ENCODE measurements at regions not wholly inside any gene's neighbourhood (a gene's known extent, or its start where the extent isn't known, plus 50 kb on each side); places are given as distances from the start of the nearest gene placed in this dataset.

- H3K9ac ChIP-seq: no peak overlapping the region
- in situ Hi-C loops (cut with MboI): no loop called here
- no peaks in the 10 kb centered on the region for H3K9me3 ChIP-seq (ENCODE audit: low read depth)
- 69 to 72% methylated on average over 5 of the region's 5 CpGs for WGBS, 2 experiments (ENCODE audit: low coverage in 1 of 2, low lambda C conversion rate in 2 of 2, missing lambda C conversion rate in 2 of 2)
- no peaks in the 10 kb centered on the region for H4K20me1 ChIP-seq (ENCODE audit: insufficient read depth)
- H3K79me2 ChIP-seq (ENCODE audit: insufficient read depth): no peaks in the 10 kb centered on the region
- no peaks in the 10 kb centered on the region for H3K9me2 ChIP-seq (ENCODE audit: insufficient read depth)
- no peak for TF ChIP-seq EZH2phosphoT487 (IDR thresholded peaks at IDR 0.05; ENCODE audit: insufficient read depth, low read depth)
- TF ChIP-seq EZH2 (IDR thresholded peaks at IDR 0.05; ENCODE audit: insufficient read depth, poor library complexity, severe bottlenecking): no peak
- DNase-seq: peak; percentile 44
- no peaks in the 10 kb centered on the region for H3K27me3 ChIP-seq (replicated peaks; ENCODE audit: insufficient read depth)
- H2AFZ ChIP-seq: no peak overlapping the region
- no peak overlapping the region for H3K27ac ChIP-seq
- H3K4me1 ChIP-seq (ENCODE audit: insufficient read depth): peaks cover 8% of the 10 kb centered on the region; the same call in 1 of the 2 replicates
- H3K4me2 ChIP-seq (ENCODE audit: unreplicated experiment): no peak overlapping the region
- H3F3A ChIP-seq (ENCODE audit: insufficient read depth): 0 out of 2 replicates have a peak, but pooled peaks cover 5% of the 10 kb centered on the region
- no peak overlapping the region for H3K4me3 ChIP-seq
- no peaks in the 10 kb centered on the region for H3K36me3 ChIP-seq (ENCODE audit: low read depth)
Measured at GRCh38 chr6:14501914-14502313, 384.3 kb downstream of the CD83 start.

- 68 to 70% methylated on average over 6 of the region's 6 CpGs for WGBS, 2 experiments (ENCODE audit: low coverage in 1 of 2, low lambda C conversion rate in 2 of 2, missing lambda C conversion rate in 2 of 2)
- Histone ChIP-seq H3K9me2 (ENCODE audit: insufficient read depth) (no peaks in the 10 kb centered on the region), H3K79me2 (ENCODE audit: insufficient read depth) (no peaks in the 10 kb centered on the region), H3K9me3 (ENCODE audit: low read depth) (no peaks in the 10 kb centered on the region), H3K4me3 (no peak overlapping the region), H4K20me1 (ENCODE audit: insufficient read depth) (no peaks in the 10 kb centered on the region), H3F3A (ENCODE audit: insufficient read depth) (0 out of 2 replicates have a peak, but pooled peaks cover 5% of the 10 kb centered on the region), H2AFZ (no peak overlapping the region), H3K4me2 (ENCODE audit: unreplicated experiment) (no peak overlapping the region), H3K27ac (no peak overlapping the region), H3K9ac (no peak overlapping the region), H3K36me3 (ENCODE audit: low read depth) (no peaks in the 10 kb centered on the region), H3K27me3 (replicated peaks; ENCODE audit: insufficient read depth) (no peaks in the 10 kb centered on the region), H3K4me1 (ENCODE audit: insufficient read depth) (peaks cover 8% of the 10 kb centered on the region; the same call in 1 of the 2 replicates)
- no peak for DNase-seq
- no peak for TF ChIP-seq EZH2phosphoT487 (IDR thresholded peaks at IDR 0.05; ENCODE audit: insufficient read depth, low read depth)
- no peak for TF ChIP-seq EZH2 (IDR thresholded peaks at IDR 0.05; ENCODE audit: insufficient read depth, poor library complexity, severe bottlenecking)
- in situ Hi-C loops (cut with MboI): no loop called here
Measured at GRCh38 chr6:14502551-14502950, 385.0 kb downstream of the CD83 start.

- Histone ChIP-seq H4K20me1 (ENCODE audit: insufficient read depth) (no peaks in the 10 kb centered on the region), H3K4me3 (no peak overlapping the region), H3K9me3 (ENCODE audit: low read depth) (no peaks in the 10 kb centered on the region), H3K36me3 (ENCODE audit: low read depth) (no peaks in the 10 kb centered on the region), H2AFZ (no peak overlapping the region), H3K4me1 (ENCODE audit: insufficient read depth) (no peaks in the 10 kb centered on the region), H3K79me2 (ENCODE audit: insufficient read depth) (no peaks in the 10 kb centered on the region), H3K27me3 (replicated peaks; ENCODE audit: insufficient read depth) (no peaks in the 10 kb centered on the region), H3K27ac (no peak overlapping the region), H3F3A (ENCODE audit: insufficient read depth) (no peaks in the 10 kb centered on the region), H3K9me2 (ENCODE audit: insufficient read depth) (no peaks in the 10 kb centered on the region), H3K9ac (no peak overlapping the region), H3K4me2 (ENCODE audit: unreplicated experiment) (no peak overlapping the region)
- WGBS, 2 experiments (ENCODE audit: low coverage in 1 of 2, low lambda C conversion rate in 2 of 2, missing lambda C conversion rate in 2 of 2): 92 to 94% methylated on average over 6 of the region's 6 CpGs
- no peak for DNase-seq
- in situ Hi-C loops (cut with MboI): no loop called here
- TF ChIP-seq EZH2phosphoT487 (IDR thresholded peaks at IDR 0.05; ENCODE audit: insufficient read depth, low read depth): no peak
- TF ChIP-seq EZH2 (IDR thresholded peaks at IDR 0.05; ENCODE audit: insufficient read depth, poor library complexity, severe bottlenecking): no peak
Measured at GRCh38 chr6:14505401-14505800, 387.8 kb downstream of the CD83 start.

- H4K20me1 ChIP-seq (ENCODE audit: insufficient read depth): no peaks in the 10 kb centered on the region
Measured at GRCh38 chr6:14506656-14507246, 389.2 kb downstream of the CD83 start.

More at GRCh38 chr6:14506656-14507246, 389.2 kb downstream of the CD83 start:
- 83 to 88% methylated on average over 6 of the region's 6 CpGs for WGBS, 2 experiments (ENCODE audit: low coverage in 1 of 2, low lambda C conversion rate in 2 of 2, missing lambda C conversion rate in 2 of 2)
- Histone ChIP-seq H3K4me1 (ENCODE audit: insufficient read depth) (no peaks in the 10 kb centered on the region), H3K4me2 (ENCODE audit: unreplicated experiment) (no peak overlapping the region), H3K27ac (no peak overlapping the region), H3K79me2 (ENCODE audit: insufficient read depth) (no peaks in the 10 kb centered on the region), H3K9me3 (ENCODE audit: low read depth) (no peaks in the 10 kb centered on the region), H3F3A (ENCODE audit: insufficient read depth) (no peaks in the 10 kb centered on the region), H3K9ac (no peak overlapping the region), H3K27me3 (replicated peaks; ENCODE audit: insufficient read depth) (no peaks in the 10 kb centered on the region; the same call in 1 of the 2 replicates), H3K9me2 (ENCODE audit: insufficient read depth) (no peaks in the 10 kb centered on the region), H3K36me3 (ENCODE audit: low read depth) (no peaks in the 10 kb centered on the region), H3K4me3 (no peak overlapping the region), H2AFZ (no peak overlapping the region)
- TF ChIP-seq EZH2 (IDR thresholded peaks at IDR 0.05; ENCODE audit: insufficient read depth, poor library complexity, severe bottlenecking) (no peak), EZH2phosphoT487 (IDR thresholded peaks at IDR 0.05; ENCODE audit: insufficient read depth, low read depth) (no peak)
- DNase-seq: no peak
- in situ Hi-C loops (cut with MboI): no loop called here

Measured in GM23248 (cell line).